SK-N-SH treated with all-trans-retinoic acid at 6 μM for 48 hours (cell line): ENCODE measurements at regions not wholly inside any gene's neighbourhood (a gene's known extent, or its start where the extent isn't known, plus 50 kb on each side); places are given as distances from the start of the nearest gene placed in this dataset.

Experiments used
- ATAC-seq: fragments of 200-7000 bp; cut with Tn5 transposase; 3 replicates; pipeline ENCODE4 v1.9.1; 2020; ENCODE audit warnings: mild to moderate bottlenecking, moderate library complexity
- ARNTL ChIP-seq: fragments of 450-650 bp; formaldehyde crosslinking; IDR thresholded peaks from 2 replicates; pipeline ENCODE4 v1.5.0; 2020; ENCODE audit warnings: low read depth, mild to moderate bottlenecking, moderate library complexity, borderline replicate concordance
- BACH2 ChIP-seq: fragments of 250-450 bp; sonication (Bioruptor Pico); IDR thresholded peaks from 2 replicates; pipeline ENCODE4 v1.9.0; 2021; ENCODE audit warnings: mild to moderate bottlenecking, borderline replicate concordance
- CREB5 ChIP-seq: fragments of 250-450 bp; sonication (Bioruptor Pico); IDR thresholded peaks from 2 replicates; pipeline ENCODE4 v1.5.1; 2020; ENCODE audit warnings: low read depth, mild to moderate bottlenecking, moderate library complexity
- CSDC2 ChIP-seq: fragments of 250-450 bp; sonication (Bioruptor Pico); IDR thresholded peaks from 2 replicates; pipeline ENCODE4 v1.5.0; 2020; ENCODE audit warnings: mild to moderate bottlenecking, moderate library complexity
- ESRRG ChIP-seq: fragments of 250-450 bp; sonication (Bioruptor Pico); IDR thresholded peaks from 2 replicates; pipeline ENCODE4 v1.6.1; 2021; ENCODE audit warnings: mild to moderate bottlenecking
- GLIS3 ChIP-seq: fragments of 250-450 bp; sonication (Bioruptor Pico); IDR thresholded peaks from 2 replicates; pipeline ENCODE4 v1.5.0; 2020; ENCODE audit warnings: mild to moderate bottlenecking, moderate library complexity
- ISL1 ChIP-seq: fragments of 250-450 bp; sonication (Bioruptor Pico); IDR thresholded peaks from 2 replicates; pipeline ENCODE4 v2.1.2; 2022; ENCODE audit warnings: mild to moderate bottlenecking, moderate library complexity
- OSR1 ChIP-seq: fragments of 250-450 bp; sonication (Bioruptor Pico); IDR thresholded peaks from 2 replicates; pipeline ENCODE4 v1.8.0; 2022; ENCODE audit warnings: moderate library complexity, mild to moderate bottlenecking, inconsistent platforms
- PATZ1 ChIP-seq: fragments of 250-450 bp; sonication (Bioruptor Pico); IDR thresholded peaks from 2 replicates; pipeline ENCODE4 v1.8.0; 2020; ENCODE audit warnings: mild to moderate bottlenecking, moderate library complexity, borderline replicate concordance
- POU6F1 ChIP-seq: fragments of 250-450 bp; sonication (Bioruptor Pico); IDR thresholded peaks from 2 replicates; pipeline ENCODE4 v1.8.0; 2021; ENCODE audit warnings: low read depth, mild to moderate bottlenecking, moderate library complexity, borderline replicate concordance
- PPARA ChIP-seq: fragments of 250-450 bp; sonication (Bioruptor Pico); IDR thresholded peaks from 2 replicates; pipeline ENCODE4 v1.5.0; 2020; ENCODE audit warnings: mild to moderate bottlenecking, borderline replicate concordance
- RARB ChIP-seq: fragments of 250-450 bp; sonication (Bioruptor Pico); IDR thresholded peaks from 2 replicates; pipeline ENCODE4 v1.8.0; 2021; ENCODE audit warnings: mild to moderate bottlenecking, moderate library complexity
- SNAI2 ChIP-seq: fragments of 250-450 bp; sonication (Bioruptor Pico); IDR thresholded peaks from 2 replicates; pipeline ENCODE4 v1.5.0; 2020; ENCODE audit warnings: mild to moderate bottlenecking, moderate library complexity
- TCF4 ChIP-seq: fragments of 250-450 bp; sonication (Bioruptor Pico); IDR thresholded peaks from 2 replicates; pipeline ENCODE4 v1.8.0; 2021; ENCODE audit warnings: mild to moderate bottlenecking, moderate library complexity, borderline replicate concordance
- TOX ChIP-seq: fragments of 250-450 bp; sonication (Bioruptor Pico); IDR thresholded peaks from 2 replicates; pipeline ENCODE4 v1.8.0; 2021; ENCODE audit warnings: mild to moderate bottlenecking, moderate library complexity, borderline replicate concordance
- TSHZ2 ChIP-seq: fragments of 250-450 bp; sonication (Bioruptor Pico); IDR thresholded peaks from 2 replicates; pipeline ENCODE4 v1.5.0; 2020; ENCODE audit warnings: mild to moderate bottlenecking, moderate library complexity
- ZC3H10 ChIP-seq: fragments of 250-450 bp; sonication (Bioruptor Pico); IDR thresholded peaks from 2 replicates; pipeline ENCODE4 v1.5.1; 2021; ENCODE audit warnings: mild to moderate bottlenecking, moderate library complexity
- ZFP3 ChIP-seq: fragments of 250-450 bp; sonication (Bioruptor Pico); IDR thresholded peaks from 2 replicates; pipeline ENCODE4 v1.5.0; 2020; ENCODE audit warnings: mild to moderate bottlenecking, moderate library complexity
- ZFP30 ChIP-seq: fragments of 450-650 bp; formaldehyde crosslinking; IDR thresholded peaks from 2 replicates; pipeline ENCODE4 v1.5.0; 2022; ENCODE audit warnings: mild to moderate bottlenecking, moderate library complexity
- ZNF565 ChIP-seq: fragments of 450-650 bp; formaldehyde crosslinking; conservative IDR thresholded peaks from 2 replicates; pipeline ENCODE4 v1.5.0; 2020; ENCODE audit warnings: low read depth, mild to moderate bottlenecking, moderate library complexity
- ZNF8 ChIP-seq: fragments of 450-650 bp; formaldehyde crosslinking; IDR thresholded peaks from 2 replicates; pipeline ENCODE4 v1.5.0; 2020; ENCODE audit warnings: mild to moderate bottlenecking, moderate library complexity

- no peak for ATAC-seq
- TF ChIP-seq TCF4 = no peak
- no peak for TF ChIP-seq GLIS3 (CRISPR knock-in tag)
Observed at GRCh38 chr12:28776913-28777422, 372.1 kb upstream of the FAR2 start.

GRCh38 chr12:28777603-28778365 lies 371.3 kb upstream of the FAR2 start:
- TF ChIP-seq POU6F1 (no peak), PPARA (CRISPR knock-in tag) (no peak), ISL1 (CRISPR knock-in tag) (no peak), GLIS3 (CRISPR knock-in tag) (no peak), ARNTL (CRISPR knock-in tag) (no peak), ZNF565 (CRISPR knock-in tag) (no peak), TSHZ2 (CRISPR knock-in tag) (no peak), TCF4 (no peak), RARB (CRISPR knock-in tag) (no peak), CREB5 (CRISPR knock-in tag) (no peak), ESRRG (CRISPR knock-in tag) (no peak), ZNF8 (CRISPR knock-in tag) (no peak)
- no peak for ATAC-seq

- no peak for TF ChIP-seq OSR1 (CRISPR knock-in tag)
- no peak for TF ChIP-seq TSHZ2 (CRISPR knock-in tag)
- TF ChIP-seq TOX (CRISPR knock-in tag) = no peak
- peak; percentile 42; the same call in 2 of the 3 replicates for ATAC-seq
Observed at GRCh38 chr12:28780096-28780495, 369.0 kb upstream of the FAR2 start.

GRCh38 chr12:28780960-28781359 lies 368.1 kb upstream of the FAR2 start:
- ATAC-seq = no peak
- no peak for TF ChIP-seq ZNF8 (CRISPR knock-in tag)
- no peak for TF ChIP-seq ZNF565 (CRISPR knock-in tag)
- TF ChIP-seq OSR1 (CRISPR knock-in tag) = no peak
- no peak for TF ChIP-seq SNAI2 (CRISPR knock-in tag)
- no peak for TF ChIP-seq ZFP30 (CRISPR knock-in tag)
- no peak for TF ChIP-seq GLIS3 (CRISPR knock-in tag)
- no peak for TF ChIP-seq ESRRG (CRISPR knock-in tag)
- no peak for TF ChIP-seq ISL1 (CRISPR knock-in tag)
- no peak for TF ChIP-seq RARB (CRISPR knock-in tag)
- no peak for TF ChIP-seq ARNTL (CRISPR knock-in tag)
- TF ChIP-seq PPARA (CRISPR knock-in tag) = no peak
- no peak for TF ChIP-seq BACH2 (CRISPR knock-in tag)
- TF ChIP-seq PATZ1 (CRISPR knock-in tag) = no peak
- TF ChIP-seq ZFP3 (CRISPR knock-in tag) = no peak
- TF ChIP-seq ZC3H10 (CRISPR knock-in tag) = no peak
- no peak for TF ChIP-seq POU6F1
- TF ChIP-seq CSDC2 (CRISPR knock-in tag) = no peak
- no peak for TF ChIP-seq TCF4
